ENCODE measurements at regions not wholly inside any gene's neighbourhood (a gene's known extent, or its start where the extent isn't known, plus 50 kb on each side); places are given as distances from the start of the nearest gene placed in this dataset.

- Histone ChIP-seq H3K27me3 (ENCODE audit: insufficient read depth) (no peaks in the 10 kb centered on the region), H3K4me3 (no peak overlapping the region), H3K79me2 (replicated peaks; ENCODE audit: insufficient read depth) (no peaks in the 10 kb centered on the region), H3K36me3 (ENCODE audit: insufficient read depth) (no peaks in the 10 kb centered on the region), H3K4me2 (no peak overlapping the region), H3K9me2 (ENCODE audit: insufficient read depth) (no peaks in the 10 kb centered on the region), H3F3A (replicated peaks; ENCODE audit: low read depth) (no peaks in the 10 kb centered on the region), H4K20me1 (replicated peaks; ENCODE audit: insufficient read depth) (no peaks in the 10 kb centered on the region), H3K4me1 (ENCODE audit: insufficient read depth) (no peaks in the 10 kb centered on the region), H3K27ac (ENCODE audit: low read depth) (no peak overlapping the region), H2AFZ (0 out of 2 replicates have a peak overlapping the region, but pooled peaks have one; percentile 2)
- Mint-ChIP-seq H3K27ac (no peak overlapping the region), H3K9me3 (no peaks in the 10 kb centered on the region), H3K4me3 (no peak overlapping the region), H3K4me1 (no peaks in the 10 kb centered on the region), H3K27me3 (ENCODE audit: insufficient read depth, low read depth, poor library complexity) (no peaks in the 10 kb centered on the region), H3K36me3 (ENCODE audit: low read depth) (no peaks in the 10 kb centered on the region)
- ATAC-seq (no peak), DNase-seq (ENCODE audit: low spot score) (no peak)
- TF ChIP-seq EZH2phosphoT487 (IDR thresholded peaks at IDR 0.05; ENCODE audit: unreplicated experiment) (no peak), REST (IDR thresholded peaks at IDR 0.05; ENCODE audit: unreplicated experiment) (no peak), ZNF331 (CRISPR knock-in tag; IDR thresholded peaks at IDR 0.05; ENCODE audit: low read depth) (no peak), ZNF462 (CRISPR knock-in tag; IDR thresholded peaks at IDR 0.05) (no peak), JUNB (IDR thresholded peaks at IDR 0.05; ENCODE audit: unreplicated experiment) (no peak), ETS1 (IDR thresholded peaks at IDR 0.05) (no peak), CREB1 (CRISPR knock-in tag; IDR thresholded peaks at IDR 0.05; ENCODE audit: low read depth) (no peak), POLR2AphosphoS5 (IDR thresholded peaks at IDR 0.05; ENCODE audit: low read depth) (no peak), NANOG (IDR thresholded peaks at IDR 0.05; ENCODE audit: borderline replicate concordance) (no peak), STAT1 (IDR thresholded peaks at IDR 0.05; ENCODE audit: unreplicated experiment) (no peak), ZNF114 (CRISPR knock-in tag; IDR thresholded peaks at IDR 0.05) (no peak)
Measured at GRCh38 chr14:86799244-86799647, 1193.7 kb downstream of the GALC start.

Measured in GM23338 (cell line).